HEK293 (cell line): ENCODE measurements at regions not wholly inside any gene's neighbourhood (a gene's known extent, or its start where the extent isn't known, plus 50 kb on each side); places are given as distances from the start of the nearest gene placed in this dataset.

ENCODE experiments used
- CTCF ChIA-PET: fragments of 350-600 bp; formaldehyde crosslinking; extraction: SDS; loops from one replicate; lab custom pipeline; 2021; ENCODE audit warnings: antibody characterized with exemption; lab: Yijun Ruan, JAX
- POLR2A ChIA-PET: fragments of 300-600 bp; formaldehyde crosslinking; extraction: SDS; loops from one replicate; lab custom pipeline; 2020; ENCODE audit warnings: antibody characterized with exemption, inconsistent platforms; lab: Yijun Ruan, JAX
- H3K27ac ChIP-seq: fragments of 200-500 bp; sonication (Bioruptor generic); 2 replicates; pipeline ENCODE4 v1.5.1; 2014; ENCODE audit warnings: low read depth, low read length, control low read depth, inconsistent platforms; ENCODE audit errors: extremely low read depth
- H3K36me3 ChIP-seq, 2 experiments: fragments of 200-500 bp in 1 of 2; sonication (Bioruptor generic) in 1 of 2; 1 replicate in 1 of 2; 2 replicates in 1 of 2; pipeline ENCODE4 v1.5.1; 2014 to 2017; ENCODE audit warnings: inconsistent platforms in 2 of 2, low read length in 2 of 2; ENCODE audit not compliant: control insufficient read depth in 2 of 2, insufficient read depth in 1 of 2
- H3K4me1 ChIP-seq: fragments of 200-500 bp; sonication (Bioruptor generic); 2 replicates; pipeline ENCODE4 v1.5.1; 2014; ENCODE audit warnings: mild to moderate bottlenecking, low read length, inconsistent platforms; ENCODE audit not compliant: control insufficient read depth, insufficient read depth
- H3K4me3 ChIP-seq: 2 replicates; pipeline ENCODE4 v1.5.1; 2011; ENCODE audit warnings: low read depth, mild to moderate bottlenecking, control low read depth, low read length, moderate library complexity
- H3K9me3 ChIP-seq: fragments of 200-500 bp; sonication (Bioruptor generic); 2 replicates; pipeline ENCODE4 v1.5.1; 2014; ENCODE audit warnings: low read depth, low read length, inconsistent platforms; ENCODE audit not compliant: control insufficient read depth, insufficient read depth
- CTCF ChIP-seq: fragments of 450-650 bp; formaldehyde crosslinking; IDR thresholded peaks from 2 replicates; pipeline ENCODE4 v1.5.1; 2016; ENCODE audit warnings: missing biosample characterization, missing genetic modification characterization
- EGR2 ChIP-seq: fragments of 450-650 bp; formaldehyde crosslinking; IDR thresholded peaks from 2 replicates; pipeline ENCODE4 v1.5.1; 2016; ENCODE audit warnings: low read depth, missing biosample characterization, missing genetic modification characterization
- GLIS1 ChIP-seq: fragments of 450-650 bp; formaldehyde crosslinking; IDR thresholded peaks from 2 replicates; pipeline ENCODE4 v1.5.1; 2016; ENCODE audit warnings: missing biosample characterization, missing genetic modification characterization
- HOXA7 ChIP-seq: sonication (generic); formaldehyde crosslinking; IDR thresholded peaks from 2 replicates; pipeline ENCODE4 v1.8.1; 2022; ENCODE audit warnings: missing genetic modification reagents, borderline replicate concordance
- IKZF3 ChIP-seq: fragments of 450-650 bp; IDR thresholded peaks from 2 replicates; pipeline ENCODE4 v1.5.0; 2018; ENCODE audit warnings: missing biosample characterization, mild to moderate bottlenecking, missing genetic modification characterization, moderate library complexity
- SCRT1 ChIP-seq: fragments of 450-650 bp; formaldehyde crosslinking; IDR thresholded peaks from 2 replicates; pipeline ENCODE4 v1.5.1; 2016; ENCODE audit warnings: missing biosample characterization, missing genetic modification characterization, borderline replicate concordance
- SP2 ChIP-seq: fragments of 450-650 bp; formaldehyde crosslinking; IDR thresholded peaks from 2 replicates; pipeline ENCODE4 v1.5.1; 2016; ENCODE audit warnings: missing biosample characterization, missing genetic modification characterization
- YY2 ChIP-seq: fragments of 450-650 bp; formaldehyde crosslinking; IDR thresholded peaks from 2 replicates; pipeline ENCODE4 v1.5.1; 2016; ENCODE audit warnings: missing biosample characterization, missing genetic modification characterization
- ZBTB10 ChIP-seq: fragments of 450-650 bp; formaldehyde crosslinking; IDR thresholded peaks from 2 replicates; pipeline ENCODE4 v1.5.1; 2016; ENCODE audit warnings: missing biosample characterization, missing genetic modification characterization
- ZFP69B ChIP-seq: fragments of 450-650 bp; formaldehyde crosslinking; IDR thresholded peaks from 2 replicates; pipeline ENCODE4 v1.5.1; 2016; ENCODE audit warnings: missing biosample characterization, missing genetic modification characterization
- ZNF121 ChIP-seq: fragments of 450-650 bp; formaldehyde crosslinking; IDR thresholded peaks from 2 replicates; pipeline ENCODE4 v1.5.1; 2016; ENCODE audit warnings: missing biosample characterization, missing genetic modification characterization
- ZNF157 ChIP-seq: fragments of 450-650 bp; formaldehyde crosslinking; IDR thresholded peaks from 2 replicates; pipeline ENCODE4 v1.5.1; 2016; ENCODE audit warnings: missing biosample characterization, missing genetic modification characterization
- ZNF169 ChIP-seq: fragments of 450-650 bp; formaldehyde crosslinking; IDR thresholded peaks from 2 replicates; pipeline ENCODE4 v1.5.1; 2016; ENCODE audit warnings: missing biosample characterization, missing genetic modification characterization
- ZNF174 ChIP-seq: fragments of 450-650 bp; formaldehyde crosslinking; IDR thresholded peaks from 2 replicates; pipeline ENCODE4 v1.5.0; 2017; ENCODE audit warnings: missing biosample characterization, mild to moderate bottlenecking, missing genetic modification characterization
- ZNF202 ChIP-seq: fragments of 450-650 bp; formaldehyde crosslinking; IDR thresholded peaks from 2 replicates; pipeline ENCODE4 v1.5.1; 2016; ENCODE audit warnings: missing biosample characterization, missing genetic modification characterization, borderline replicate concordance
- ZNF223 ChIP-seq: fragments of 450-650 bp; formaldehyde crosslinking; IDR thresholded peaks from 2 replicates; pipeline ENCODE4 v1.5.1; 2016; ENCODE audit warnings: missing biosample characterization, missing genetic modification characterization
- ZNF26 ChIP-seq: fragments of 450-650 bp; formaldehyde crosslinking; IDR thresholded peaks from 2 replicates; pipeline ENCODE4 v1.5.1; 2016; ENCODE audit warnings: missing biosample characterization, missing genetic modification characterization
- ZNF280C ChIP-seq: fragments of 450-650 bp; formaldehyde crosslinking; IDR thresholded peaks from 2 replicates; pipeline ENCODE4 v1.5.1; 2016; ENCODE audit warnings: missing biosample characterization, missing genetic modification characterization
- ZNF362 ChIP-seq: fragments of 450-650 bp; formaldehyde crosslinking; IDR thresholded peaks from 2 replicates; pipeline ENCODE4 v1.5.1; 2016; ENCODE audit warnings: missing biosample characterization, missing genetic modification characterization
- ZNF501 ChIP-seq: fragments of 450-650 bp; formaldehyde crosslinking; IDR thresholded peaks from 2 replicates; pipeline ENCODE4 v1.5.1; 2016; ENCODE audit warnings: missing biosample characterization, missing genetic modification characterization
- ZNF530 ChIP-seq: fragments of 450-650 bp; formaldehyde crosslinking; IDR thresholded peaks from 2 replicates; pipeline ENCODE4 v1.5.1; 2016; ENCODE audit warnings: low read depth, missing biosample characterization, missing genetic modification characterization
- ZNF580 ChIP-seq: fragments of 450-650 bp; formaldehyde crosslinking; IDR thresholded peaks from 2 replicates; pipeline ENCODE4 v1.5.1; 2016; ENCODE audit warnings: missing biosample characterization, missing genetic modification characterization
- ZNF621 ChIP-seq: fragments of 450-650 bp; formaldehyde crosslinking; IDR thresholded peaks from 2 replicates; pipeline ENCODE4 v1.5.1; 2017; ENCODE audit warnings: missing biosample characterization, missing genetic modification characterization
- ZNF645 ChIP-seq: fragments of 450-650 bp; formaldehyde crosslinking; IDR thresholded peaks from 2 replicates; pipeline ENCODE4; 2016; ENCODE audit warnings: missing biosample characterization, missing genetic modification characterization
- ZNF792 ChIP-seq: fragments of 450-650 bp; formaldehyde crosslinking; IDR thresholded peaks from 2 replicates; pipeline ENCODE4 v1.5.1; 2016; ENCODE audit warnings: missing biosample characterization, missing genetic modification characterization
- ZNF830 ChIP-seq: fragments of 450-650 bp; IDR thresholded peaks from 2 replicates; pipeline ENCODE4 v1.5.0; 2018; ENCODE audit warnings: missing biosample characterization, missing genetic modification characterization, low read depth, mild to moderate bottlenecking, moderate library complexity

GRCh38 chr15:94029495-94029894, 201.9 kb upstream of the MCTP2 start:
- H3K36me3 ChIP-seq: no peaks in the 10 kb centered on the region
- POLR2A ChIA-PET: no interaction called here
- peaks cover 3% of the 10 kb centered on the region; the same call in 1 of the 2 replicates for H3K4me1 ChIP-seq
- no peak overlapping the region for H3K4me3 ChIP-seq
- H3K27ac ChIP-seq: no peak overlapping the region
- TF ChIP-seq GLIS1 (tag by site-specific recombination) (no peak), ZBTB10 (tag by site-specific recombination) (no peak), HOXA7 (CRISPR knock-in tag) (no peak), SP2 (no peak), ZNF580 (tag by site-specific recombination) (no peak), CTCF (tag by site-specific recombination) (no peak), ZNF121 (tag by site-specific recombination) (no peak), ZNF280C (tag by site-specific recombination) (no peak), ZNF645 (tag by site-specific recombination) (no peak), ZNF792 (tag by site-specific recombination) (no peak), ZNF223 (tag by site-specific recombination) (no peak), YY2 (no peak), SCRT1 (tag by site-specific recombination) (no peak), ZFP69B (tag by site-specific recombination) (no peak), ZNF530 (tag by site-specific recombination) (no peak)
- TF ChIP-seq, all 188 proteins: peak for 0
- CTCF ChIA-PET: no interaction called here
- no peaks in the 10 kb centered on the region for H3K9me3 ChIP-seq

GRCh38 chr15:94028809-94029208, 202.6 kb upstream of the MCTP2 start:
- POLR2A ChIA-PET: interaction anchor here (0.6 kb wide), 1 partner anchor 132 kb away, joined by 4 read pairs; no protein-coding TSS in a partner anchor
- no peak overlapping the region for H3K27ac ChIP-seq
- peaks cover 3% of the 10 kb centered on the region; the same call in 1 of the 2 replicates for H3K4me1 ChIP-seq
- H3K36me3 ChIP-seq: no peaks in the 10 kb centered on the region
- CTCF ChIA-PET: no interaction called here
- no peak overlapping the region for H3K4me3 ChIP-seq
- H3K9me3 ChIP-seq: no peaks in the 10 kb centered on the region
- TF ChIP-seq ZNF362 (tag by site-specific recombination): no peak
- TF ChIP-seq ZNF202: no peak
- TF ChIP-seq ZNF223 (tag by site-specific recombination): no peak
- no peak for TF ChIP-seq ZNF169
- no peak for TF ChIP-seq ZNF174 (tag by site-specific recombination)
- TF ChIP-seq EGR2: no peak
- TF ChIP-seq ZNF621 (tag by site-specific recombination): no peak
- TF ChIP-seq IKZF3 (tag by site-specific recombination): no peak
- no peak for TF ChIP-seq ZNF830 (tag by site-specific recombination)
- no peak for TF ChIP-seq ZNF157 (tag by site-specific recombination)
- TF ChIP-seq ZNF501: no peak
- TF ChIP-seq ZNF26: no peak
